ENCODE measurements at regions not wholly inside any gene's neighbourhood (a gene's known extent, or its start where the extent isn't known, plus 50 kb on each side); places are given as distances from the start of the nearest gene placed in this dataset.

DNA sequence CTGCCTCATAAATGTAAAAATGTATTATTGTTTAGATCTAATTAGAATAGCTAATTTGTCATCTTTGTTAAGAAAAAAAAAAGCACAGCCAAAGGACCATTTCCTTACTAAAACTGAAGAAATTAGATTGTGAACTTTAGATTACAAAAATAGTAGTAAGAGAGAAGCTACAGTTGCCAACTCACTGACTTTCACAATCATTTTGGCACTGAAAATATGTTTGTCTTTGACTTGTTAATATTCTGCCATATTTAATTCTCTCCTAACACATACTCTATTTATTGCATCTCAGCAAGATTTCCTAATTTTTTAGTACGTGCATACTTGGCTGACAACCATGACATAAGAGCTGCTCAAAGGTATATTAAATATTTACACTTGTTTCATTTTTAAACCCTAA lies 297.1 kb downstream of the TUSC1 start (continued):
- TF ChIP-seq ZNF292 (tag by site-specific recombination; IDR thresholded peaks at IDR 0.05; ENCODE audit: borderline replicate concordance, low read depth) = no peak
- TF ChIP-seq ZNF549 (tag by site-specific recombination; IDR thresholded peaks at IDR 0.05) = no peak

DNA sequence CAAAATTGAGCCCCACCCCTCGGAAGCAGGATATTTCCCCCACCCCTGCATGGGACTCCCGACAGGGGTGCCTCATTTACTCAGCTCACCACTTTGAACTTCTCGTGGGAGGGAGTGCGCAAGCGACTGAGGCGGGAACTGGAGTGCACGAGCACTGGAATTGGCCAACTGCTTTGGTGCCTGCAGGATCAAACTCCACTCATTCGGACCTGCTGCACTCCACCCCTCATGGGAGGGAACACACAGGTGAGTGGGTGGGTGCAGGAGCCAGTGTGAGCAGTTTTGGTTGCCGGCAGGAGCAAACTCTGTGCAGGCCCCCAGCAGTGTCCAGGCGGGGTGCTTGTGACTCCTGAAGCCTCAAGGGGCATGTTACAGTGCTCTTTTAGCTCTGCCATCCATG lies 301.2 kb downstream of the TUSC1 start:
- TF ChIP-seq ZNF48 (tag by site-specific recombination; IDR thresholded peaks at IDR 0.05) (no peak), ZNF514 (tag by site-specific recombination; IDR thresholded peaks at IDR 0.05) (no peak), WT1 (tag by site-specific recombination; IDR thresholded peaks at IDR 0.05) (no peak), ZNF292 (tag by site-specific recombination; IDR thresholded peaks at IDR 0.05; ENCODE audit: borderline replicate concordance, low read depth) (no peak), FEZF1 (tag by site-specific recombination; IDR thresholded peaks at IDR 0.05) (no peak), ZXDB (tag by site-specific recombination; IDR thresholded peaks at IDR 0.05) (no peak), PRDM1 (tag by site-specific recombination; IDR thresholded peaks at IDR 0.05) (no peak), ZNF350 (tag by site-specific recombination; IDR thresholded peaks at IDR 0.05) (no peak), ZNF24 (tag by site-specific recombination; IDR thresholded peaks at IDR 0.05) (no peak), ZNF792 (tag by site-specific recombination; IDR thresholded peaks at IDR 0.05) (no peak), ZNF624 (tag by site-specific recombination; IDR thresholded peaks at IDR 0.05) (no peak), ZNF248 (tag by site-specific recombination; IDR thresholded peaks at IDR 0.05) (no peak), ZNF2 (tag by site-specific recombination; IDR thresholded peaks at IDR 0.05) (no peak), ZBTB48 (tag by site-specific recombination; IDR thresholded peaks at IDR 0.05) (no peak)
- TF ChIP-seq, protein P1, sequence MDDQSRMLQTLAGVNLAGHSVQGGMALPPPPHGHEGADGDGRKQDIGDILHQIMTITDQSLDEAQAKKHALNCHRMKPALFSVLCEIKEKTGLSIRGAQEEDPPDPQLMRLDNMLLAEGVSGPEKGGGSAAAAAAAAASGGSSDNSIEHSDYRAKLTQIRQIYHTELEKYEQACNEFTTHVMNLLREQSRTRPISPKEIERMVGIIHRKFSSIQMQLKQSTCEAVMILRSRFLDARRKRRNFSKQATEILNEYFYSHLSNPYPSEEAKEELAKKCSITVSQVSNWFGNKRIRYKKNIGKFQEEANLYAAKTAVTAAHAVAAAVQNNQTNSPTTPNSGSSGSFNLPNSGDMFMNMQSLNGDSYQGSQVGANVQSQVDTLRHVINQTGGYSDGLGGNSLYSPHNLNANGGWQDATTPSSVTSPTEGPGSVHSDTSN (CRISPR knock-in tag; IDR thresholded peaks at IDR 0.05) = no peak
- TF ChIP-seq, protein P2, sequence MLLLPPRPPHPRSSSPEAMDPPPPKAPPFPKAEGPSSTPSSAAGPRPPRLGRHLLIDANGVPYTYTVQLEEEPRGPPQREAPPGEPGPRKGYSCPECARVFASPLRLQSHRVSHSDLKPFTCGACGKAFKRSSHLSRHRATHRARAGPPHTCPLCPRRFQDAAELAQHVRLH (tag by site-specific recombination; IDR thresholded peaks at IDR 0.05) = no peak
- TF ChIP-seq, protein P3, sequence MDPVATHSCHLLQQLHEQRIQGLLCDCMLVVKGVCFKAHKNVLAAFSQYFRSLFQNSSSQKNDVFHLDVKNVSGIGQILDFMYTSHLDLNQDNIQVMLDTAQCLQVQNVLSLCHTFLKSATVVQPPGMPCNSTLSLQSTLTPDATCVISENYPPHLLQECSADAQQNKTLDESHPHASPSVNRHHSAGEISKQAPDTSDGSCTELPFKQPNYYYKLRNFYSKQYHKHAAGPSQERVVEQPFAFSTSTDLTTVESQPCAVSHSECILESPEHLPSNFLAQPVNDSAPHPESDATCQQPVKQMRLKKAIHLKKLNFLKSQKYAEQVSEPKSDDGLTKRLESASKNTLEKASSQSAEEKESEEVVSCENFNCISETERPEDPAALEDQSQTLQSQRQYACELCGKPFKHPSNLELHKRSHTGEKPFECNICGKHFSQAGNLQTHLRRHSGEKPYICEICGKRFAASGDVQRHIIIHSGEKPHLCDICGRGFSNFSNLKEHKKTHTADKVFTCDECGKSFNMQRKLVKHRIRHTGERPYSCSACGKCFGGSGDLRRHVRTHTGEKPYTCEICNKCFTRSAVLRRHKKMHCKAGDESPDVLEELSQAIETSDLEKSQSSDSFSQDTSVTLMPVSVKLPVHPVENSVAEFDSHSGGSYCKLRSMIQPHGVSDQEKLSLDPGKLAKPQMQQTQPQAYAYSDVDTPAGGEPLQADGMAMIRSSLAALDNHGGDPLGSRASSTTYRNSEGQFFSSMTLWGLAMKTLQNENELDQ (tag by site-specific recombination; IDR thresholded peaks at IDR 0.05; ENCODE audit: low read depth) = no peak
- TF ChIP-seq, protein P4, sequence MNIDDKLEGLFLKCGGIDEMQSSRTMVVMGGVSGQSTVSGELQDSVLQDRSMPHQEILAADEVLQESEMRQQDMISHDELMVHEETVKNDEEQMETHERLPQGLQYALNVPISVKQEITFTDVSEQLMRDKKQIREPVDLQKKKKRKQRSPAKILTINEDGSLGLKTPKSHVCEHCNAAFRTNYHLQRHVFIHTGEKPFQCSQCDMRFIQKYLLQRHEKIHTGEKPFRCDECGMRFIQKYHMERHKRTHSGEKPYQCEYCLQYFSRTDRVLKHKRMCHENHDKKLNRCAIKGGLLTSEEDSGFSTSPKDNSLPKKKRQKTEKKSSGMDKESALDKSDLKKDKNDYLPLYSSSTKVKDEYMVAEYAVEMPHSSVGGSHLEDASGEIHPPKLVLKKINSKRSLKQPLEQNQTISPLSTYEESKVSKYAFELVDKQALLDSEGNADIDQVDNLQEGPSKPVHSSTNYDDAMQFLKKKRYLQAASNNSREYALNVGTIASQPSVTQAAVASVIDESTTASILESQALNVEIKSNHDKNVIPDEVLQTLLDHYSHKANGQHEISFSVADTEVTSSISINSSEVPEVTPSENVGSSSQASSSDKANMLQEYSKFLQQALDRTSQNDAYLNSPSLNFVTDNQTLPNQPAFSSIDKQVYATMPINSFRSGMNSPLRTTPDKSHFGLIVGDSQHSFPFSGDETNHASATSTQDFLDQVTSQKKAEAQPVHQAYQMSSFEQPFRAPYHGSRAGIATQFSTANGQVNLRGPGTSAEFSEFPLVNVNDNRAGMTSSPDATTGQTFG (tag by site-specific recombination; IDR thresholded peaks at IDR 0.05; ENCODE audit: borderline replicate concordance) = no peak
- TF ChIP-seq, protein P5, sequence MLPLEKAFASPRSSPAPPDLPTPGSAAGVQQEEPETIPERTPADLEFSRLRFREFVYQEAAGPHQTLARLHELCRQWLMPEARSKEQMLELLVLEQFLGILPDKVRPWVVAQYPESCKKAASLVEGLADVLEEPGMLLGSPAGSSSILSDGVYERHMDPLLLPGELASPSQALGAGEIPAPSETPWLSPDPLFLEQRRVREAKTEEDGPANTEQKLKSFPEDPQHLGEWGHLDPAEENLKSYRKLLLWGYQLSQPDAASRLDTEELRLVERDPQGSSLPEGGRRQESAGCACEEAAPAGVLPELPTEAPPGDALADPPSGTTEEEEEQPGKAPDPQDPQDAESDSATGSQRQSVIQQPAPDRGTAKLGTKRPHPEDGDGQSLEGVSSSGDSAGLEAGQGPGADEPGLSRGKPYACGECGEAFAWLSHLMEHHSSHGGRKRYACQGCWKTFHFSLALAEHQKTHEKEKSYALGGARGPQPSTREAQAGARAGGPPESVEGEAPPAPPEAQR (tag by site-specific recombination; IDR thresholded peaks at IDR 0.05) = no peak
- TF ChIP-seq, protein P6, sequence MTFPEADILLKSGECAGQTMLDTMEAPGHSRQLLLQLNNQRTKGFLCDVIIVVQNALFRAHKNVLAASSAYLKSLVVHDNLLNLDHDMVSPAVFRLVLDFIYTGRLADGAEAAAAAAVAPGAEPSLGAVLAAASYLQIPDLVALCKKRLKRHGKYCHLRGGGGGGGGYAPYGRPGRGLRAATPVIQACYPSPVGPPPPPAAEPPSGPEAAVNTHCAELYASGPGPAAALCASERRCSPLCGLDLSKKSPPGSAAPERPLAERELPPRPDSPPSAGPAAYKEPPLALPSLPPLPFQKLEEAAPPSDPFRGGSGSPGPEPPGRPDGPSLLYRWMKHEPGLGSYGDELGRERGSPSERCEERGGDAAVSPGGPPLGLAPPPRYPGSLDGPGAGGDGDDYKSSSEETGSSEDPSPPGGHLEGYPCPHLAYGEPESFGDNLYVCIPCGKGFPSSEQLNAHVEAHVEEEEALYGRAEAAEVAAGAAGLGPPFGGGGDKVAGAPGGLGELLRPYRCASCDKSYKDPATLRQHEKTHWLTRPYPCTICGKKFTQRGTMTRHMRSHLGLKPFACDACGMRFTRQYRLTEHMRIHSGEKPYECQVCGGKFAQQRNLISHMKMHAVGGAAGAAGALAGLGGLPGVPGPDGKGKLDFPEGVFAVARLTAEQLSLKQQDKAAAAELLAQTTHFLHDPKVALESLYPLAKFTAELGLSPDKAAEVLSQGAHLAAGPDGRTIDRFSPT (tag by site-specific recombination; IDR thresholded peaks at IDR 0.05) = no peak
- H3K4me3 ChIP-seq (ENCODE audit: low read depth, low read length) = no peak overlapping the region
- H3K36me3 ChIP-seq (ENCODE audit: control insufficient read depth in 2 of 2, insufficient read depth in 1 of 2, low read length in 2 of 2) = no peaks in the 10 kb centered on the region
- H3K4me1 ChIP-seq (ENCODE audit: control insufficient read depth, insufficient read depth, low read length) = no peaks in the 10 kb centered on the region
- H3K27ac ChIP-seq (ENCODE audit: extremely low read depth, low read depth, low read length) = no peak overlapping the region
- ChIA-PET POLR2A (no interaction called here), CTCF (interaction anchor here (0.7 kb wide), 1 partner anchor 136 kb away, joined by 3 read pairs; no protein-coding TSS in a partner anchor)
- H3K9me3 ChIP-seq (ENCODE audit: control insufficient read depth, insufficient read depth, low read depth, low read length) = no peaks in the 10 kb centered on the region

All from HEK293 (cell line).